Lower leg skin (tissue), 3 donors: ENCODE measurements at regions not wholly inside any gene's neighbourhood (a gene's known extent, or its start where the extent isn't known, plus 50 kb on each side); places are given as distances from the start of the nearest gene placed in this dataset.

Experiments used
- CTCF ChIP-seq, 3 donors: fragments of 450-650 bp; IDR thresholded peaks; one replicate each; pipeline ENCODE4 v1.5.1; 2016; ENCODE audit warnings: antibody characterized with exemption in 3 of 3, mild to moderate bottlenecking in 3 of 3, moderate library complexity in 2 of 3
- POLR2A ChIP-seq, 2 donors: fragments of 450-650 bp; IDR thresholded peaks; one replicate each; pipeline ENCODE4 v1.6.1; 2016 to 2017; ENCODE audit warnings: antibody characterized with exemption in 2 of 2, mild to moderate bottlenecking in 1 of 2, moderate library complexity in 1 of 2

- no peak for TF ChIP-seq CTCF (IDR thresholded peaks at IDR 0.05)
- no peak for TF ChIP-seq POLR2A (IDR thresholded peaks at IDR 0.05)
These were observed 53.9 kb upstream of the GNG12 start for GRCh38 chr1:67887146-67887545.
